HFF-Myc (cell line): ENCODE measurements at regions not wholly inside any gene's neighbourhood (a gene's known extent, or its start where the extent isn't known, plus 50 kb on each side); places are given as distances from the start of the nearest gene placed in this dataset.

Experiments used
- DNase-seq: peaks from one replicate; pipeline ENCODE4 v3.0.0-alpha.2; 2011; ENCODE audit warnings: low read depth; ENCODE audit errors: extremely low read depth
- H3K4me3 ChIP-seq: replicated peaks from 2 replicates; pipeline ENCODE4 v1.5.1; 2011; ENCODE audit warnings: low read depth, mild to moderate bottlenecking, control low read depth, low read length
- CTCF ChIP-seq: IDR thresholded peaks from 2 replicates; pipeline ENCODE4 v1.5.1; 2012; ENCODE audit warnings: mild to moderate bottlenecking, low read depth, low read length, control low read depth; ENCODE audit errors: missing control alignments

GRCh38 chr20:22408521-22409402 is 175.6 kb downstream of the FOXA2 start:
- no peak for TF ChIP-seq CTCF
- DNase-seq: no peak
- no peak overlapping the region for H3K4me3 ChIP-seq

- no peak for TF ChIP-seq CTCF
- H3K4me3 ChIP-seq: no peak overlapping the region
- DNase-seq: no peak
Observed at GRCh38 chr20:22407237-22408193, 176.9 kb downstream of the FOXA2 start.

- no peak for TF ChIP-seq CTCF
- no peak for DNase-seq
- H3K4me3 ChIP-seq: no peak overlapping the region
Observed at GRCh38 chr20:22404419-22405170, 179.8 kb downstream of the FOXA2 start.

GRCh38 chr20:22403632-22404361 is 180.6 kb downstream of the FOXA2 start:
- TF ChIP-seq CTCF: no peak
- no peak for DNase-seq
- no peak overlapping the region for H3K4me3 ChIP-seq

GRCh38 chr20:22403022-22403631 is 181.2 kb downstream of the FOXA2 start:
- no peak for TF ChIP-seq CTCF
- no peak for DNase-seq
- no peak overlapping the region for H3K4me3 ChIP-seq
